ENCODE measurements at regions not wholly inside any gene's neighbourhood (a gene's known extent, or its start where the extent isn't known, plus 50 kb on each side); places are given as distances from the start of the nearest gene placed in this dataset.

GRCh38 chr16:86448306-86448890 lies 61.9 kb upstream of the FOXF1 start:
- TF ChIP-seq CTCF (IDR thresholded peaks at IDR 0.05): no peak
- no peak for TF ChIP-seq POLR2A (IDR thresholded peaks at IDR 0.05)

Data from lower leg skin (tissue), 3 donors.